K562 (cell line): ENCODE measurements at regions not wholly inside any gene's neighbourhood (a gene's known extent, or its start where the extent isn't known, plus 50 kb on each side); places are given as distances from the start of the nearest gene placed in this dataset.

Experiments
- ATF3 ChIP-seq, 2 experiments: fragments of 450-650 bp in 1 of 2; sonication (generic) in 1 of 2; formaldehyde crosslinking in 1 of 2; IDR thresholded peaks in 1 of 2; conservative IDR thresholded peaks in 1 of 2; 2 replicates each; pipeline versions ENCODE4 v1.6.1 to v1.8.1; 2016 to 2023; ENCODE audit warnings: mild to moderate bottlenecking in 2 of 2, moderate library complexity in 2 of 2, inconsistent platforms in 1 of 2, missing genetic modification reagents in 1 of 2
- CBX5 ChIP-seq: IDR thresholded peaks from 2 replicates; pipeline ENCODE4 v1.6.1; 2014; ENCODE audit warnings: low read depth, borderline replicate concordance
- MGA ChIP-seq: fragments of 450-650 bp; IDR thresholded peaks from 2 replicates; pipeline ENCODE4 v1.6.1; 2016; ENCODE audit warnings: mild to moderate bottlenecking, moderate library complexity
- NR2C1 ChIP-seq, 2 experiments: fragments of 450-650 bp; IDR thresholded peaks; 2 replicates each; pipeline ENCODE4 v1.6.1; 2017; ENCODE audit warnings: mild to moderate bottlenecking in 2 of 2, antibody characterized with exemption in 1 of 2, inconsistent platforms in 1 of 2, missing compliant biosample characterization in 1 of 2, missing genetic modification characterization in 1 of 2
- POLR2B ChIP-seq: fragments of 450-650 bp; IDR thresholded peaks from 2 replicates; pipeline ENCODE4 v1.6.1; 2018; ENCODE audit warnings: low read depth; ENCODE audit not compliant: partially characterized antibody
- SLC30A9 ChIP-seq: fragments of 250-450 bp; sonication (Bioruptor Pico); IDR thresholded peaks from 2 replicates; pipeline ENCODE4 v1.8.0; 2022; ENCODE audit warnings: mild to moderate bottlenecking, moderate library complexity
- XRCC3 ChIP-seq: fragments of 450-650 bp; IDR thresholded peaks from 2 replicates; pipeline ENCODE4 v1.6.1; 2017; ENCODE audit warnings: mild to moderate bottlenecking, moderate library complexity
- ZNF239 ChIP-seq: fragments of 250-450 bp; sonication (Bioruptor Pico); IDR thresholded peaks from 2 replicates; pipeline ENCODE4 v1.4.0; 2020; ENCODE audit warnings: mild to moderate bottlenecking
- ZNF324 ChIP-seq: fragments of 250-450 bp; sonication (Bioruptor Pico); IDR thresholded peaks from 2 replicates; pipeline ENCODE4 v1.4.0; 2020; ENCODE audit warnings: mild to moderate bottlenecking
- ZNF584 ChIP-seq: fragments of 200-800 bp; sonication (Bioruptor generic); IDR thresholded peaks from 2 replicates; pipeline ENCODE4 v1.6.1; 2016; ENCODE audit warnings: low read depth, mild to moderate bottlenecking, missing genetic modification characterization, missing compliant biosample characterization
- ZNF668 ChIP-seq: fragments of 250-450 bp; sonication (Bioruptor Pico); IDR thresholded peaks from 2 replicates; pipeline ENCODE4 v1.8.0; 2022; ENCODE audit warnings: mild to moderate bottlenecking, inconsistent platforms
- ZNF75A ChIP-seq: fragments of 450-650 bp; formaldehyde crosslinking; IDR thresholded peaks from 2 replicates; pipeline ENCODE4 v1.4.0; 2020; ENCODE audit warnings: mild to moderate bottlenecking
- TF ChIP-seq, protein P1 (sequence below): fragments of 250-450 bp; sonication (Bioruptor Pico); IDR thresholded peaks from 2 replicates; pipeline ENCODE4 v1.8.0; 2022; ENCODE audit warnings: moderate library complexity, mild to moderate bottlenecking, inconsistent platforms

- TF ChIP-seq MGA: peak; percentile 19; the same call in 1 of the 2 replicates
- TF ChIP-seq NR2C1 (IDR thresholded peaks at IDR 0.05): no peak
- TF ChIP-seq NR2C1 (tag; IDR thresholded peaks at IDR 0.05): peak; percentile 7; the same call in 1 of the 2 replicates
- TF ChIP-seq, protein P1, sequence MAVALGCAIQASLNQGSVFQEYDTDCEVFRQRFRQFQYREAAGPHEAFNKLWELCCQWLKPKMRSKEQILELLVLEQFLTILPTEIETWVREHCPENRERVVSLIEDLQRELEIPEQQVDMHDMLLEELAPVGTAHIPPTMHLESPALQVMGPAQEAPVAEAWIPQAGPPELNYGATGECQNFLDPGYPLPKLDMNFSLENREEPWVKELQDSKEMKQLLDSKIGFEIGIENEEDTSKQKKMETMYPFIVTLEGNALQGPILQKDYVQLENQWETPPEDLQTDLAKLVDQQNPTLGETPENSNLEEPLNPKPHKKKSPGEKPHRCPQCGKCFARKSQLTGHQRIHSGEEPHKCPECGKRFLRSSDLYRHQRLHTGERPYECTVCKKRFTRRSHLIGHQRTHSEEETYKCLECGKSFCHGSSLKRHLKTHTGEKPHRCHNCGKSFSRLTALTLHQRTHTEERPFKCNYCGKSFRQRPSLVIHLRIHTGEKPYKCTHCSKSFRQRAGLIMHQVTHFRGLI: peak; percentile 47; the same call in 1 of the 2 replicates
- TF ChIP-seq ZNF75A (CRISPR knock-in tag): 0 out of 2 replicates have a peak, but pooled peaks have one; percentile 41
- peak; percentile 98 for TF ChIP-seq ZNF239
- TF ChIP-seq CBX5: no peak
- peak; percentile 27 for TF ChIP-seq POLR2B
- TF ChIP-seq ZNF324 (CRISPR knock-in tag): no peak
- TF ChIP-seq ZNF668 (CRISPR knock-in tag): no peak
- no peak; the same call in 1 of the 2 replicates for TF ChIP-seq ZNF584
- TF ChIP-seq SLC30A9: no peak
- TF ChIP-seq XRCC3: no peak
- TF ChIP-seq ATF3 (IDR thresholded peaks at IDR 0.05): peak; percentile 25; the same call in 1 of the 2 replicates
- TF ChIP-seq ATF3 (CRISPR knock-in tag; conservative IDR thresholded peaks at IDR 0.05): no peak
These were observed 138.1 kb upstream of the LMNTD1 start (continued) for GRCh38 chr12:25690996-25691864.
